HG03342 (cell line): ENCODE measurements at regions not wholly inside any gene's neighbourhood (a gene's known extent, or its start where the extent isn't known, plus 50 kb on each side); places are given as distances from the start of the nearest gene placed in this dataset.

Experiments used
- ATAC-seq: cut with Tn5 transposase; IDR thresholded peaks from one replicate; pipeline ENCODE4 v1.9.1; 2021; ENCODE audit warnings: mild to moderate bottlenecking, moderate library complexity; ENCODE audit not compliant: unreplicated experiment

DNA sequence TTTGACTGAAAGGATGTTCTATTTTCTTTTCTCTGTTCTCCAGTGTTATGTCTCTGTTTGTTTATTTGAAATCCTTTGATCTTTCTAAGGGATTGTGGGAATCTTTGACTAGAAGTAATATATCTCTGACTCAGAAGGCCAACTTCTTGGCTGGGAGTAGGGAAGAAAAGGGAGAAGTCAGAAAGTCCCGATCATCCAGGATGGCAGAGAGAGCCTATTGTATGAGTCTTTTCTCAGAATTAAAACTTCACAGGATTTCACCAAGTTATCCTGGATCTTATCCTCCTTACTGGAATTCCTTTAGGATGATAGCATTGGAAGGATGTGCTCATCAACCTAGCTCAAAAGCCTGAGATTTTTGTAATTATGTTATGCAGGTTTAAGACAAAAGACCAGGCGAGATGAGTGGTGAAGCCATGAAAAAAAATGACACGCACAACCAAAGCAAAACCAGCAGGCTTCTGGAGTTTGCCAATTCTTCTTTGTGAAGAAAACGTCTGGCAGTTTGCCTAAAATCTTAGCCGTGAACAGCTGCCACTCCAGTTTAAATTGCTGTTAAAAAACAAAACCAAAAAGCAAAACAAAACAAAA, 383.6 kb upstream of the SMIM21 start:
- ATAC-seq = no peak

GRCh38 chr18:75810516-75810915, 383.0 kb upstream of the SMIM21 start:
- ATAC-seq = no peak

GRCh38 chr18:75809926-75810255, 382.4 kb upstream of the SMIM21 start:
- ATAC-seq = no peak

GRCh38 chr18:75809151-75809925, 381.8 kb upstream of the SMIM21 start:
- no peak for ATAC-seq

DNA sequence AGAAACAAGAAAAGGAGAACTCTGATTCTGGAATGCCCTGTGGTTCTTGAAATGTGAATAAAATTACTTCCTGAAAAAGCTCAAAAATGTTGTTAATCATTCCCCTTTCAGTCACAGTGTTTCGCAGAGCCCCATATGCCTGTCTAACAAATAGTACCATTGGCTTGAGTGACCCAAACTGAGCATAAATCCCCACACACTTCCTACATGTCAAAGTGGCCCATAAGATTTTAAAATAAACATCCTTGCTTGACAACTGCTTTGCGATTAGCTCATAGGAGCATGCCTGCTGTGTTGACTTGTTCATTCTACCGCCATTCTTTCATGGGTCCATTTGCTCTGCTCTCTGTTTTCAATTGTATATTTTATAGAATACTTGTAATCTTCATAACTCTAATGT, 377.8 kb upstream of the SMIM21 start:
- ATAC-seq = no peak

DNA sequence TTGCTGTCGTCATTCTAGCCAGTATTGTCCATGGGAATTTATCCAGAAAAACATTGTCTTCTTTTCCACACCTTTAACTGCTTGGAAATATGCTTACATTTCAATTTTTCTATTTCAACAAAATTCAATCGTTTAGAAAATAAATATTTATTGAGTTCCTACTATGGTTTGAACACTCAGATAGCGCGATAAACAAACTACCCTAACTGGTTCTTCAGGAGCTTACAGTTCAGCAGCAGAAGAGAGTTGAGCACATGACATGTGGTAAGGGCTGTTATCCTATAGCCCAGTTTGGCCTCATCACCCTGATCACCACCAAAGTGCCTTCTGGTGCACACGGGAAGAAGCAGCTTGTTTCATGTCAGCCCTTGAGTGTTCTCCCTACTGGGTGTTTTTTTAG, 375.2 kb upstream of the SMIM21 start:
- no peak for ATAC-seq

GRCh38 chr18:75801178-75801577, 373.7 kb upstream of the SMIM21 start:
- no peak for ATAC-seq

DNA sequence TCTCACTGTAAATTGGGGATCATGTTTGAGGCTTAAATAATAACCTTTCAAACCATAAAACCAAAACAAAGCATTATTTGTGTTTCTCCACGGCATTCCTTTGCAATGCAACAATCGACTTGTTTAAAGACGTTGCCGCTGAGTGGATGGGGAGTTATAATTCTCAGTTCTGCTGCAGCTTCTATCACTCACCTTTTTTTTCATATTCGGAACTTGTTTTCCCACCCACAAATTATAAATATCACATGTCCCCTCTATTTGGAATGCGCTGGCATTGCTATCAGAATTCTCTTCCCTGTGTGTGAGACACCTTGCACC, 372.8 kb upstream of the SMIM21 start:
- ATAC-seq = no peak

- ATAC-seq = no peak
Measured at GRCh38 chr18:75799449-75800330, 372.2 kb upstream of the SMIM21 start.

DNA sequence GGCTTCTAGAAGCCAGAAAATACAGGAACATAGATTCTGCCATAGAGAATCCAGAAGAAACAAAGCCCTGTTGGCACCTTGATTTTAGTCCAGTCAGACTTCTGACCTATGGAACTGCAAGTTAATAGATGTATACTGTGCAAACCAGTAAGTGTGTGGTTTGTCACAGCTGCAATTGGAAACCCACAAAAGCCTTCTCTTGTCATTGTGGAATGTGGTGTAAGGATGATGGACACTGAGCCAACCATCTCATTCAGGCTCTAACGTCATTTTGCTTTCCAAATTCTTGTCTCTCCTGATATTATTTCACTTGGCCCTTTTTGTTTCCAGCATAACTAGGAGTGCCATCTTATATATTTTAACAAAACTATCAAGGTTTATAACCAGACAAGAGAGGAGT, 369.5 kb upstream of the SMIM21 start:
- no peak for ATAC-seq

- ATAC-seq = no peak
Measured at GRCh38 chr18:75790796-75791195, 363.3 kb upstream of the SMIM21 start.

DNA sequence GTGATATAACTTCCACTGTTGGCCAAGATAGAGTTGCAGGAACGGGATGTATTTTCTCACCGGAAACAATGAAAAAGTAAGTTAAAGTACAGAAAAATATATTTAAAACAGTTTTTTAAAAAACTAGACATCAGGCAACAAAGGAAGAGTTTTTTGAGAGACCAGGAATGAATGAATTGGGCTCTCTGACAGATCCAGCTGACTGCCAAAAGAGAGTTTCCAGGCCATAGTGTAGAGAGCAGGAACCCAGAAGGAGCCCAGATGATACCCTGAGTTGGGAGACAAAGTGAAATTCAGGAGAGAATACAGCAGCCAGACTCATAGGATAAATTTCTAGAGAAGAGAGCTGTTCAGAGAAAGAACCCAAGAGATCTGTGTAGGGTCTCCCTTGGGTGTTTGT, 362.6 kb upstream of the SMIM21 start:
- no peak for ATAC-seq

DNA sequence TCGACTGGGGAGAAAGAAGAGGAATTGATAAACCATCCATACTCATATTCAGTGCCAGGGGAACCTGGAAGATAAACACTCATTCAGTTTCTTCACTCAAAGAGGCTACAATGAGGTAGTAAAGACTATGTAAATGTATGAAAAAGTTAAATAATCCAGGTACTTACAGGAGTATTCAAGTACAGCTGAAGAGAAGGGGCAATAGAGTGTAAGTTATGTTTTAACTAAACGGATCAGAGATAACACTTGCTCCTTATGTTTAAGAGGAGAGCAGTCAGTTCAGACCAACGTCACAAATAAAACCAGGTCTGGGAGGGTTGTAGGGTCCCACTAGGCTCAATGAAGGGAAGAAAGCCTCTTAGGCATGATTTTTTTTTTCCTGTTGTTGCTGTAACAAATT, 358.3 kb upstream of the SMIM21 start:
- ATAC-seq = no peak

- no peak for ATAC-seq
Measured at GRCh38 chr18:75785206-75785605, 357.7 kb upstream of the SMIM21 start.

DNA sequence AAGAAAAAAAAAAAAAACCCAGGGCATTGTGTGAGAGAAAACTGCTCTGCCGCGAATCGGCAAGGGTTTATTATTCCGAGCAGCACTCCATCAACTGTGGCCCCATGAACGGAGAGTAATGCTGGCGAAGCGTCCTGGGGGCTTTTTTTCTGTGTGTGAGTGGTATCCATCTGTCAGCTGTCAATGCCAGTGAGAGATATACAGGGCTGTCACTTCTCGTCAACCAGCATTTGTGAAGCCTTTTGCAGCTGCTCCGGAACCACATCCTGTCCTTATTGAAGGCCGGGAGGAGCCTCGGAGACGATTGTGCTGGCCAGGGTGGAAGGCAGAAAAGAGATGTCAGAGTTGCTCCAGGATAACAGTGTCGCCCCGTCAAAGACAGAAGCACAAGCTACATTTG, 356.9 kb upstream of the SMIM21 start:
- no peak for ATAC-seq

GRCh38 chr18:75783566-75784281, 356.2 kb upstream of the SMIM21 start:
- no peak for ATAC-seq

DNA sequence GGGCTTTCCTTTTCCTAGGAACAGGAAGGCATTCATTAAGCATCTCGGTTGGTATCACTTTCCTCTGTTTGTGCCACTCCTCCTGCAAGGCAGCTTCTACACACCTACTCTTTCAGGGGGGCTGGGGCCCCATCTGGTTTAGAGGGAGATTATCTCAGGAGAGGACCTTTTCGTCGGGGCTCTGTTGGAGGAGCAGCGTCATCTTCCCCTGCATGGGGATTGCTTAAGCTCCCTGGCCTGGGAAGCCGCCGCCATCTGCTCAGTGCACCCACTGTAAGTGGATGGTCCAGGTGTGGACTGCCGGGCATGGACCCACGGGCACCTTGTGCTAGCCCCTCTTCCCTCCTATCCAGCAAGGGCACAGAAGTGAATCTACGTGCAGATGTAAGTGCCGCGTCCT, 355.3 kb upstream of the SMIM21 start:
- no peak for ATAC-seq

- no peak for ATAC-seq
Measured at GRCh38 chr18:75782204-75782603, 354.7 kb upstream of the SMIM21 start.

- ATAC-seq = no peak
Measured at GRCh38 chr18:75779910-75780309, 352.4 kb upstream of the SMIM21 start.

- no peak for ATAC-seq
Measured at GRCh38 chr18:75779450-75779849, 351.9 kb upstream of the SMIM21 start.

- no peak for ATAC-seq
Measured at GRCh38 chr18:75777630-75778029, 350.1 kb upstream of the SMIM21 start.
